GM12878 (cell line): ENCODE measurements at regions not wholly inside any gene's neighbourhood (a gene's known extent, or its start where the extent isn't known, plus 50 kb on each side); places are given as distances from the start of the nearest gene placed in this dataset.

Experiments used
- ATAC-seq: fragments of 200-7000 bp; cut with Tn5 transposase; 3 replicates; pipeline ENCODE4 v1.9.1; 2020; ENCODE audit warnings: mild to moderate bottlenecking, moderate library complexity
- BruUV-seq: library from RNA; stranded (reverse); fragments of 400-500 nt; replicated peaks from 2 replicates; lab custom pipeline; 2021; lab: Mats Ljungman, UMichigan
- CTCF ChIA-PET: fragments of 300-600 bp; sonication (Branson Sonifier 250); formaldehyde crosslinking; extraction: SDS; loops from one replicate; lab custom pipeline; 2021; ENCODE audit warnings: inconsistent platforms; lab: Yijun Ruan, JAX
- POLR2A ChIA-PET: fragments of 350-600 bp; formaldehyde crosslinking; extraction: SDS; loops from one replicate; lab custom pipeline; 2021; ENCODE audit warnings: inconsistent platforms; lab: Charles Lee
- RAD21 ChIA-PET: fragments of 300-600 bp; sonication (Branson Sonifier 250); formaldehyde crosslinking; loops from one replicate; lab custom pipeline; 2023; ENCODE audit warnings: antibody characterized with exemption; ENCODE audit not compliant: unreplicated experiment; lab: Charles Lee
- SMC1A ChIA-PET: fragments of 300-600 bp; sonication (Branson Sonifier 250); formaldehyde crosslinking; loops from one replicate; lab custom pipeline; 2023; ENCODE audit not compliant: unreplicated experiment, uncharacterized antibody; lab: Charles Lee
- DNase-seq: peaks from one replicate; pipeline ENCODE4 v3.0.0-alpha.2; 2011; ENCODE audit warnings: low read depth, low spot score
- FAIRE-seq: peaks from 3 replicates; lab custom pipeline; 2011; peaks lifted over from hg19 to GRCh38; lab: Jason Lieb, UNC
- H2AFZ ChIP-seq: 2 replicates; pipeline ENCODE4 v1.6.0; 2011; ENCODE audit warnings: low read depth, low read length, control low read depth; ENCODE audit not compliant: control insufficient read depth
- H3K27ac ChIP-seq: 2 replicates; pipeline ENCODE4 v1.5.1; 2011; ENCODE audit warnings: control low read depth; ENCODE audit not compliant: control insufficient read depth, insufficient read depth
- H3K27me3 ChIP-seq, 2 experiments: replicated peaks in 1 of 2; 2 replicates each; pipeline versions ENCODE4 v1.6.0 to v1.6.1; 2011; ENCODE audit warnings: low read length in 1 of 2; ENCODE audit not compliant: control insufficient read depth in 2 of 2, insufficient read depth in 2 of 2
- H3K36me3 ChIP-seq, 2 experiments: 2 replicates each; pipeline ENCODE4 v1.5.1; 2011; ENCODE audit warnings: low read length in 1 of 2; ENCODE audit not compliant: control insufficient read depth in 2 of 2, insufficient read depth in 2 of 2
- H3K4me1 ChIP-seq: 2 replicates; pipeline ENCODE4 v1.6.1; 2011; ENCODE audit warnings: mild to moderate bottlenecking, low read length, moderate library complexity, mixed read lengths; ENCODE audit not compliant: control insufficient read depth, insufficient read depth
- H3K4me2 ChIP-seq: 2 replicates; pipeline ENCODE4 v1.6.0; 2011; ENCODE audit warnings: control low read depth; ENCODE audit not compliant: control insufficient read depth, insufficient read depth
- H3K4me3 ChIP-seq: fragments of 200-600 bp; sonication (generic); 2 replicates; pipeline ENCODE4 v1.5.1; 2016
- H3K79me2 ChIP-seq: 2 replicates; pipeline ENCODE4 v1.6.0; 2011; ENCODE audit warnings: low read length; ENCODE audit not compliant: control insufficient read depth, insufficient read depth
- H3K9ac ChIP-seq: 2 replicates; pipeline ENCODE4 v1.8.0; 2011; ENCODE audit warnings: low read length, control low read depth, mixed read lengths; ENCODE audit not compliant: control insufficient read depth, insufficient read depth
- H3K9me3 ChIP-seq: replicated peaks from 3 replicates; pipeline ENCODE4 v1.5.1; 2011; ENCODE audit warnings: mild to moderate bottlenecking, low read length; ENCODE audit not compliant: control insufficient read depth, insufficient read depth
- H4K20me1 ChIP-seq: 2 replicates; pipeline ENCODE4 v1.6.0; 2011; ENCODE audit not compliant: control insufficient read depth, insufficient read depth
- CEBPB ChIP-seq, 2 experiments: fragments of 150-350 bp in 1 of 2; IDR thresholded peaks; 2 replicates each; pipeline ENCODE4 v1.6.1; 2012 to 2014; ENCODE audit warnings: low read depth in 2 of 2, low read length in 2 of 2, borderline replicate concordance in 1 of 2, inconsistent platforms in 1 of 2
- MAX ChIP-seq: IDR thresholded peaks from 2 replicates; pipeline ENCODE4 v1.6.1; 2012; ENCODE audit warnings: low read depth, low read length, improper control_type of control experiment
- MEF2B ChIP-seq: fragments of 450-650 bp; IDR thresholded peaks from 2 replicates; pipeline ENCODE4 v1.6.1; 2018; ENCODE audit warnings: mild to moderate bottlenecking, moderate library complexity; ENCODE audit not compliant: partially characterized antibody, poor library complexity, severe bottlenecking
- MLLT1 ChIP-seq: fragments of 450-650 bp; IDR thresholded peaks from 2 replicates; pipeline ENCODE4 v1.6.1; 2016; ENCODE audit warnings: mild to moderate bottlenecking
- NR2F1 ChIP-seq: fragments of 450-650 bp; conservative IDR thresholded peaks from 2 replicates; pipeline ENCODE4 v1.6.1; 2017; ENCODE audit warnings: mild to moderate bottlenecking
- RAD21 ChIP-seq: IDR thresholded peaks from 2 replicates; pipeline ENCODE4 v1.6.1; 2011; ENCODE audit warnings: mild to moderate bottlenecking, low read depth, low read length, moderate library complexity; ENCODE audit not compliant: insufficient read depth
- RAD51 ChIP-seq: fragments of 450-650 bp; IDR thresholded peaks from 2 replicates; pipeline ENCODE4 v1.6.1; 2016; ENCODE audit warnings: moderate library complexity, mild to moderate bottlenecking, inconsistent platforms
- SMAD5 ChIP-seq: IDR thresholded peaks from 2 replicates; pipeline ENCODE4 v1.6.1; 2016; ENCODE audit warnings: antibody characterized with exemption, low read depth
- SUZ12 ChIP-seq: fragments of 200-600 bp; sonication (generic); IDR thresholded peaks from one replicate; pipeline ENCODE4 v1.6.1; 2018; ENCODE audit warnings: antibody characterized with exemption, mild to moderate bottlenecking; ENCODE audit not compliant: unreplicated experiment
- WGBS: methylation state at CpG from one replicate; pipeline ENCODE4 v1.1.6; 2016; ENCODE audit warnings: low lambda C conversion rate; ENCODE audit not compliant: insufficient replicate concordance, insufficient coverage; ENCODE audit errors: missing lambda C conversion rate; 5-methylcytosine and 5-hydroxymethylcytosine counted together
- in situ Hi-C: fragments of 300-500 bp; cut with MboI; formaldehyde crosslinking; loops from 9 replicates; pipeline ENCODE4 v1.14.3; 2018; ENCODE audit warnings: mixed read lengths
- intact Hi-C: fragments of 100-400 bp; cut with micrococcal nuclease; formaldehyde crosslinking; loops from one replicate; pipeline ENCODE4 v1.14.2; 2022; ENCODE audit not compliant: unreplicated experiment
- TF ChIP-seq, protein P1 (sequence below): IDR thresholded peaks from 2 replicates; pipeline ENCODE4 v1.6.1; 2011; ENCODE audit warnings: borderline replicate concordance, low read depth, mild to moderate bottlenecking, moderate library complexity, low read length; ENCODE audit not compliant: insufficient read depth, poor library complexity, severe bottlenecking
- TF ChIP-seq, protein P2 (sequence below): fragments of 450-650 bp; IDR thresholded peaks from 2 replicates; pipeline ENCODE4 v1.6.1; 2017; ENCODE audit warnings: mild to moderate bottlenecking, low read depth, inconsistent platforms; ENCODE audit not compliant: poor library complexity, severe bottlenecking

GRCh38 chr3:57004229-57004628, 56.2 kb upstream of the SPATA12 start:
- FAIRE-seq: no peak
- intact Hi-C loops: no loop called here

More at GRCh38 chr3:57004229-57004628, 56.2 kb upstream of the SPATA12 start:
- SMC1A ChIA-PET: interaction anchor here (0.6 to 1.8 kb wide), 5 partner anchors 9 to 798 kb away, joined by 3 to 12 read pairs (median 4); no protein-coding TSS in a partner anchor
- Histone ChIP-seq H3K27me3 (no peaks in the 10 kb centered on the region), H3K9ac (no peak overlapping the region), H3K9me3 (no peaks in the 10 kb centered on the region), H2AFZ (no peak overlapping the region), H3K79me2 (no peaks in the 10 kb centered on the region), H3K27ac (no peak overlapping the region), H3K36me3 (no peaks in the 10 kb centered on the region), H3K4me2 (no peak overlapping the region), H3K4me1 (no peaks in the 10 kb centered on the region; the same call in 1 of the 2 replicates), H3K4me3 (no peak overlapping the region)
- POLR2A ChIA-PET: interaction anchor here (0.6 kb wide), 1 partner anchor 156 kb away, joined by 3 read pairs; no protein-coding TSS in a partner anchor
- in situ Hi-C loops: no loop called here
- ATAC-seq: no peak
- WGBS: 35% methylated on average over 6 of the region's 6 CpGs
- BruUV-seq: no TSS peak
- CTCF ChIA-PET: interaction anchor here (0.6 to 3.2 kb wide), 11 partner anchors 9 to 269 kb away, joined by 3 to 16 read pairs (median 5); no protein-coding TSS in a partner anchor
- no peak for TF ChIP-seq MAX
- TF ChIP-seq, protein P1, sequence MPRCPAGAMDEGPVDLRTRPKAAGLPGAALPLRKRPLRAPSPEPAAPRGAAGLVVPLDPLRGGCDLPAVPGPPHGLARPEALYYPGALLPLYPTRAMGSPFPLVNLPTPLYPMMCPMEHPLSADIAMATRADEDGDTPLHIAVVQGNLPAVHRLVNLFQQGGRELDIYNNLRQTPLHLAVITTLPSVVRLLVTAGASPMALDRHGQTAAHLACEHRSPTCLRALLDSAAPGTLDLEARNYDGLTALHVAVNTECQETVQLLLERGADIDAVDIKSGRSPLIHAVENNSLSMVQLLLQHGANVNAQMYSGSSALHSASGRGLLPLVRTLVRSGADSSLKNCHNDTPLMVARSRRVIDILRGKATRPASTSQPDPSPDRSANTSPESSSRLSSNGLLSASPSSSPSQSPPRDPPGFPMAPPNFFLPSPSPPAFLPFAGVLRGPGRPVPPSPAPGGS: no peak
- TF ChIP-seq RAD51: no peak
- no peak for TF ChIP-seq RAD21
- TF ChIP-seq CEBPB (IDR thresholded peaks at IDR 0.05; ENCODE audit: borderline replicate concordance in 1 of 2, low read depth in 2 of 2, low read length in 2 of 2): no peak
- TF ChIP-seq SUZ12: no peak
- no peak for TF ChIP-seq MLLT1
- TF ChIP-seq SMAD5: no peak
- no peak for TF ChIP-seq MEF2B
- TF ChIP-seq, protein P2, sequence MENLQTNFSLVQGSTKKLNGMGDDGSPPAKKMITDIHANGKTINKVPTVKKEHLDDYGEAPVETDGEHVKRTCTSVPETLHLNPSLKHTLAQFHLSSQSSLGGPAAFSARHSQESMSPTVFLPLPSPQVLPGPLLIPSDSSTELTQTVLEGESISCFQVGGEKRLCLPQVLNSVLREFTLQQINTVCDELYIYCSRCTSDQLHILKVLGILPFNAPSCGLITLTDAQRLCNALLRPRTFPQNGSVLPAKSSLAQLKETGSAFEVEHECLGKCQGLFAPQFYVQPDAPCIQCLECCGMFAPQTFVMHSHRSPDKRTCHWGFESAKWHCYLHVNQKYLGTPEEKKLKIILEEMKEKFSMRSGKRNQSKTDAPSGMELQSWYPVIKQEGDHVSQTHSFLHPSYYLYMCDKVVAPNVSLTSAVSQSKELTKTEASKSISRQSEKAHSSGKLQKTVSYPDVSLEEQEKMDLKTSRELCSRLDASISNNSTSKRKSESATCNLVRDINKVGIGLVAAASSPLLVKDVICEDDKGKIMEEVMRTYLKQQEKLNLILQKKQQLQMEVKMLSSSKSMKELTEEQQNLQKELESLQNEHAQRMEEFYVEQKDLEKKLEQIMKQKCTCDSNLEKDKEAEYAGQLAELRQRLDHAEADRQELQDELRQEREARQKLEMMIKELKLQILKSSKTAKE: no peak
- no peak for TF ChIP-seq NR2F1
- TF ChIP-seq, all 136 proteins: peak for 0
- RAD21 ChIA-PET: interaction anchor here (0.6 to 1.9 kb wide), 2 partner anchors 97 to 182 kb away, joined by 4 to 5 read pairs; no protein-coding TSS in a partner anchor
- no peak for DNase-seq
- H4K20me1 ChIP-seq: no peaks in the 10 kb centered on the region
